HG03565 (cell line): ENCODE measurements at regions not wholly inside any gene's neighbourhood (a gene's known extent, or its start where the extent isn't known, plus 50 kb on each side); places are given as distances from the start of the nearest gene placed in this dataset.
"Not testable (repeated sequence)": the region's sequence is repeated elsewhere in the genome, so short reads cannot be mapped to it uniquely, and the experiment has no call there.

Experiments used
- ATAC-seq: cut with Tn5 transposase; IDR thresholded peaks from one replicate; pipeline ENCODE4 v1.9.1; 2021; ENCODE audit warnings: mild to moderate bottlenecking, moderate library complexity; ENCODE audit not compliant: unreplicated experiment

GRCh38 chr10:46198516-46198915 is 88.3 kb upstream of the ANTXRL start:
- no peak for ATAC-seq

- not testable (repeated sequence) for ATAC-seq
These were observed 84.4 kb upstream of the ANTXRL start for GRCh38 chr10:46202405-46202804.

GRCh38 chr10:46204482-46205102 is 82.2 kb upstream of the ANTXRL start:
- ATAC-seq: not testable (repeated sequence)

GRCh38 chr10:46210427-46210826 is 76.4 kb upstream of the ANTXRL start:
- not testable (repeated sequence) for ATAC-seq

GRCh38 chr10:46215426-46215825 is 71.4 kb upstream of the ANTXRL start:
- no peak for ATAC-seq

- ATAC-seq: no peak
These were observed 70.7 kb upstream of the ANTXRL start for GRCh38 chr10:46216003-46216634.

GRCh38 chr10:46216836-46217751 is 69.7 kb upstream of the ANTXRL start:
- ATAC-seq: no peak

- no peak for ATAC-seq
These were observed 68.9 kb upstream of the ANTXRL start for GRCh38 chr10:46217752-46218453.

GRCh38 chr10:46218921-46219320 is 67.9 kb upstream of the ANTXRL start:
- no peak for ATAC-seq

GRCh38 chr10:46219431-46219990 is 67.3 kb upstream of the ANTXRL start:
- not testable (repeated sequence) for ATAC-seq

- no peak for ATAC-seq
These were observed 66.6 kb upstream of the ANTXRL start for GRCh38 chr10:46220187-46220586.

- no peak for ATAC-seq
These were observed 65.8 kb upstream of the ANTXRL start for GRCh38 chr10:46220872-46221538.

GRCh38 chr10:46222364-46222935 is 64.3 kb upstream of the ANTXRL start:
- no peak for ATAC-seq

GRCh38 chr10:46223064-46223480 is 63.7 kb upstream of the ANTXRL start:
- no peak for ATAC-seq

- ATAC-seq: no peak
These were observed 63.0 kb upstream of the ANTXRL start for GRCh38 chr10:46223626-46224413.

- no peak for ATAC-seq
These were observed 62.4 kb upstream of the ANTXRL start for GRCh38 chr10:46224414-46224682.

GRCh38 chr10:46225597-46225996 is 61.2 kb upstream of the ANTXRL start:
- no peak for ATAC-seq

- ATAC-seq: no peak
These were observed 60.6 kb upstream of the ANTXRL start for GRCh38 chr10:46226232-46226631.

- no peak for ATAC-seq
These were observed 59.8 kb upstream of the ANTXRL start for GRCh38 chr10:46226900-46227558.
